Brain microvascular endothelial cell (primary cell): ENCODE measurements at regions not wholly inside any gene's neighbourhood (a gene's known extent, or its start where the extent isn't known, plus 50 kb on each side); places are given as distances from the start of the nearest gene placed in this dataset.

ENCODE experiments used
- DNase-seq: peaks from one replicate; pipeline ENCODE4 v3.0.0-alpha.2; 2020
- H3K27ac ChIP-seq: fragments of 250-450 bp; sonication (Bioruptor Pico); 2 replicates; pipeline ENCODE4 v1.5.1; 2020; ENCODE audit warnings: mild to moderate bottlenecking, moderate library complexity
- H3K27me3 ChIP-seq: fragments of 250-450 bp; sonication (Bioruptor Pico); replicated peaks from 2 replicates; pipeline ENCODE4 v1.5.1; 2020; ENCODE audit warnings: mild to moderate bottlenecking
- H3K36me3 ChIP-seq: fragments of 250-450 bp; sonication (Bioruptor Pico); replicated peaks from 2 replicates; pipeline ENCODE4 v1.5.1; 2020; ENCODE audit warnings: mild to moderate bottlenecking
- H3K4me3 ChIP-seq: 2 replicates; pipeline ENCODE4 v1.5.1; 2011; ENCODE audit warnings: low read depth, mild to moderate bottlenecking, control low read depth, low read length, moderate library complexity
- CTCF ChIP-seq: IDR thresholded peaks from 2 replicates; pipeline ENCODE4 v1.5.1; 2011; ENCODE audit warnings: low read depth, mild to moderate bottlenecking, moderate library complexity, low read length, control low read depth, inconsistent platforms; ENCODE audit errors: missing control alignments
- in situ Hi-C: cut with HindIII; loops from 2 replicates; pipeline ENCODE4 v1.10.0; 2017; ENCODE audit warnings: low sequenced_read_pairs, low pct_ligation_motif_present

GRCh38 chr1:57713501-57713900 is 289.6 kb upstream of the DAB1 start:
- H3K36me3 ChIP-seq = no peaks in the 10 kb centered on the region
- no peaks in the 10 kb centered on the region for H3K27me3 ChIP-seq
- TF ChIP-seq CTCF = no peak
- in situ Hi-C loops = no loop called here
- H3K4me3 ChIP-seq = no peak overlapping the region
- no peak overlapping the region for H3K27ac ChIP-seq
- DNase-seq = no peak

- in situ Hi-C loops = no loop called here
- H3K27me3 ChIP-seq = no peaks in the 10 kb centered on the region
- H3K27ac ChIP-seq = no peak overlapping the region
- no peak for TF ChIP-seq CTCF
- no peak for DNase-seq
- no peak overlapping the region for H3K4me3 ChIP-seq
- no peaks in the 10 kb centered on the region for H3K36me3 ChIP-seq
These were observed 289.0 kb upstream of the DAB1 start for GRCh38 chr1:57712846-57713245.

- DNase-seq = no peak
- Histone ChIP-seq H3K36me3 (no peaks in the 10 kb centered on the region), H3K27me3 (no peaks in the 10 kb centered on the region), H3K27ac (no peak overlapping the region), H3K4me3 (no peak overlapping the region)
- in situ Hi-C loops = no loop called here
- no peak for TF ChIP-seq CTCF
These were observed 287.5 kb upstream of the DAB1 start for GRCh38 chr1:57711326-57711725.

GRCh38 chr1:57707631-57708030 is 283.8 kb upstream of the DAB1 start:
- in situ Hi-C loops = no loop called here
- H3K27me3 ChIP-seq = no peaks in the 10 kb centered on the region
- no peak overlapping the region for H3K4me3 ChIP-seq
- DNase-seq = no peak
- no peak for TF ChIP-seq CTCF
- H3K36me3 ChIP-seq = no peaks in the 10 kb centered on the region
- H3K27ac ChIP-seq = no peak overlapping the region

GRCh38 chr1:57704811-57705210 is 281.0 kb upstream of the DAB1 start:
- Histone ChIP-seq H3K27ac (no peak overlapping the region), H3K27me3 (no peaks in the 10 kb centered on the region), H3K36me3 (no peaks in the 10 kb centered on the region), H3K4me3 (no peak overlapping the region)
- no peak for DNase-seq
- in situ Hi-C loops = no loop called here
- TF ChIP-seq CTCF = no peak

GRCh38 chr1:57704231-57704630 is 280.4 kb upstream of the DAB1 start:
- Histone ChIP-seq H3K36me3 (no peaks in the 10 kb centered on the region), H3K4me3 (no peak overlapping the region), H3K27ac (no peak overlapping the region), H3K27me3 (no peaks in the 10 kb centered on the region)
- TF ChIP-seq CTCF = no peak
- no peak for DNase-seq
- in situ Hi-C loops = no loop called here
